GM12878 (cell line): ENCODE measurements at regions not wholly inside any gene's neighbourhood (a gene's known extent, or its start where the extent isn't known, plus 50 kb on each side); places are given as distances from the start of the nearest gene placed in this dataset.

Experiments used
- ATAC-seq: fragments of 200-7000 bp; cut with Tn5 transposase; 3 replicates; pipeline ENCODE4 v1.9.1; 2020; ENCODE audit warnings: mild to moderate bottlenecking, moderate library complexity
- BruUV-seq: library from RNA; stranded (reverse); fragments of 400-500 nt; replicated peaks from 2 replicates; lab custom pipeline; 2021; lab: Mats Ljungman, UMichigan
- CTCF ChIA-PET: fragments of 300-600 bp; sonication (Branson Sonifier 250); formaldehyde crosslinking; extraction: SDS; loops from one replicate; lab custom pipeline; 2021; ENCODE audit warnings: inconsistent platforms; lab: Yijun Ruan, JAX
- POLR2A ChIA-PET: fragments of 350-600 bp; formaldehyde crosslinking; extraction: SDS; loops from one replicate; lab custom pipeline; 2021; ENCODE audit warnings: inconsistent platforms; lab: Charles Lee
- RAD21 ChIA-PET: fragments of 300-600 bp; sonication (Branson Sonifier 250); formaldehyde crosslinking; loops from one replicate; lab custom pipeline; 2023; ENCODE audit warnings: antibody characterized with exemption; ENCODE audit not compliant: unreplicated experiment; lab: Charles Lee
- SMC1A ChIA-PET: fragments of 300-600 bp; sonication (Branson Sonifier 250); formaldehyde crosslinking; loops from one replicate; lab custom pipeline; 2023; ENCODE audit not compliant: unreplicated experiment, uncharacterized antibody; lab: Charles Lee
- DNase-seq: peaks from one replicate; pipeline ENCODE4 v3.0.0-alpha.2; 2011; ENCODE audit warnings: low read depth, low spot score
- FAIRE-seq: peaks from 3 replicates; lab custom pipeline; 2011; peaks lifted over from hg19 to GRCh38; lab: Jason Lieb, UNC
- H2AFZ ChIP-seq: 2 replicates; pipeline ENCODE4 v1.6.0; 2011; ENCODE audit warnings: low read depth, low read length, control low read depth; ENCODE audit not compliant: control insufficient read depth
- H3K27ac ChIP-seq: 2 replicates; pipeline ENCODE4 v1.5.1; 2011; ENCODE audit warnings: control low read depth; ENCODE audit not compliant: control insufficient read depth, insufficient read depth
- H3K27me3 ChIP-seq, 2 experiments: replicated peaks in 1 of 2; 2 replicates each; pipeline versions ENCODE4 v1.6.0 to v1.6.1; 2011; ENCODE audit warnings: low read length in 1 of 2; ENCODE audit not compliant: control insufficient read depth in 2 of 2, insufficient read depth in 2 of 2
- H3K36me3 ChIP-seq, 2 experiments: 2 replicates each; pipeline ENCODE4 v1.5.1; 2011; ENCODE audit warnings: low read length in 1 of 2; ENCODE audit not compliant: control insufficient read depth in 2 of 2, insufficient read depth in 2 of 2
- H3K4me1 ChIP-seq: 2 replicates; pipeline ENCODE4 v1.6.1; 2011; ENCODE audit warnings: mild to moderate bottlenecking, low read length, moderate library complexity, mixed read lengths; ENCODE audit not compliant: control insufficient read depth, insufficient read depth
- H3K4me2 ChIP-seq: 2 replicates; pipeline ENCODE4 v1.6.0; 2011; ENCODE audit warnings: control low read depth; ENCODE audit not compliant: control insufficient read depth, insufficient read depth
- H3K4me3 ChIP-seq: fragments of 200-600 bp; sonication (generic); 2 replicates; pipeline ENCODE4 v1.5.1; 2016
- H3K79me2 ChIP-seq: 2 replicates; pipeline ENCODE4 v1.6.0; 2011; ENCODE audit warnings: low read length; ENCODE audit not compliant: control insufficient read depth, insufficient read depth
- H3K9ac ChIP-seq: 2 replicates; pipeline ENCODE4 v1.8.0; 2011; ENCODE audit warnings: low read length, control low read depth, mixed read lengths; ENCODE audit not compliant: control insufficient read depth, insufficient read depth
- H3K9me3 ChIP-seq: replicated peaks from 3 replicates; pipeline ENCODE4 v1.5.1; 2011; ENCODE audit warnings: mild to moderate bottlenecking, low read length; ENCODE audit not compliant: control insufficient read depth, insufficient read depth
- H4K20me1 ChIP-seq: 2 replicates; pipeline ENCODE4 v1.6.0; 2011; ENCODE audit not compliant: control insufficient read depth, insufficient read depth
- CUX1 ChIP-seq: IDR thresholded peaks from 2 replicates; pipeline ENCODE4 v1.6.1; 2012; ENCODE audit warnings: improper control_type of control experiment, low read depth, low read length; ENCODE audit not compliant: insufficient replicate concordance
- EP300 ChIP-seq, 2 experiments: fragments of 150-350 bp in 1 of 2; IDR thresholded peaks; 2 replicates each; pipeline ENCODE4 v1.6.1; 2011 to 2012; ENCODE audit warnings: low read depth in 2 of 2, low read length in 2 of 2, borderline replicate concordance in 1 of 2, improper control_type of control experiment in 1 of 2, inconsistent platforms in 1 of 2; ENCODE audit not compliant: control insufficient read depth in 1 of 2
- IKZF1 ChIP-seq: fragments of 450-650 bp; conservative IDR thresholded peaks from 2 replicates; pipeline ENCODE4 v1.6.1; 2017; ENCODE audit warnings: antibody characterized with exemption, mild to moderate bottlenecking
- IRF5 ChIP-seq: fragments of 450-650 bp; IDR thresholded peaks from 2 replicates; pipeline ENCODE4 v1.6.1; 2017; ENCODE audit warnings: borderline replicate concordance
- MEF2A ChIP-seq: IDR thresholded peaks from 2 replicates; pipeline ENCODE4 v1.6.1; 2011; ENCODE audit warnings: low read depth, mild to moderate bottlenecking, low read length, moderate library complexity; ENCODE audit not compliant: insufficient read depth
- PML ChIP-seq: IDR thresholded peaks from 2 replicates; pipeline ENCODE4 v1.6.1; 2012; ENCODE audit warnings: low read length, inconsistent platforms
- SMAD1 ChIP-seq: fragments of 450-650 bp; IDR thresholded peaks from 2 replicates; pipeline ENCODE4 v1.6.1; 2018; ENCODE audit warnings: mild to moderate bottlenecking, low read depth; ENCODE audit not compliant: partially characterized antibody
- SMAD5 ChIP-seq: IDR thresholded peaks from 2 replicates; pipeline ENCODE4 v1.6.1; 2016; ENCODE audit warnings: antibody characterized with exemption, low read depth
- SMC3 ChIP-seq: IDR thresholded peaks from 2 replicates; pipeline ENCODE4 v1.6.1; 2011; ENCODE audit warnings: low read length, improper control_type of control experiment, borderline replicate concordance
- TCF7 ChIP-seq: IDR thresholded peaks from 2 replicates; pipeline ENCODE4 v1.6.1; 2014; ENCODE audit warnings: antibody characterized with exemption, borderline replicate concordance
- ZNF24 ChIP-seq: fragments of 450-650 bp; IDR thresholded peaks from 2 replicates; pipeline ENCODE4 v1.6.1; 2017; ENCODE audit warnings: antibody characterized with exemption, mild to moderate bottlenecking
- ZNF687 ChIP-seq: fragments of 450-650 bp; IDR thresholded peaks from 2 replicates; pipeline ENCODE4 v1.6.1; 2017; ENCODE audit warnings: mild to moderate bottlenecking, moderate library complexity
- WGBS: methylation state at CpG from one replicate; pipeline ENCODE4 v1.1.6; 2016; ENCODE audit warnings: low lambda C conversion rate; ENCODE audit not compliant: insufficient replicate concordance, insufficient coverage; ENCODE audit errors: missing lambda C conversion rate; 5-methylcytosine and 5-hydroxymethylcytosine counted together
- in situ Hi-C: fragments of 300-500 bp; cut with MboI; formaldehyde crosslinking; loops from 9 replicates; pipeline ENCODE4 v1.14.3; 2018; ENCODE audit warnings: mixed read lengths
- intact Hi-C: fragments of 100-400 bp; cut with micrococcal nuclease; formaldehyde crosslinking; loops from one replicate; pipeline ENCODE4 v1.14.2; 2022; ENCODE audit not compliant: unreplicated experiment

- TF ChIP-seq CUX1 (no peak), IRF5 (no peak), IKZF1 (no peak), SMC3 (no peak)
- TF ChIP-seq, all 136 proteins: peak for 0
Observed at GRCh38 chr11:95486979-95487378, 256.0 kb upstream of the SESN3 start (continued).

GRCh38 chr11:95486466-95486865 lies 255.5 kb upstream of the SESN3 start:
- ChIA-PET POLR2A (interaction anchor here (0.6 kb wide), 1 partner anchor 44 kb away, joined by 3 read pairs; no protein-coding TSS in a partner anchor), SMC1A (interaction anchor here (1.0 to 1.7 kb wide), 3 partner anchors 8 to 255 kb away, joined by 3 to 7 read pairs (median 7); partner anchors contain the start of gene SESN3), RAD21 (no interaction called here), CTCF (no interaction called here)
- Histone ChIP-seq H3K4me2 (no peak overlapping the region), H3K4me3 (no peak overlapping the region), H3K9ac (no peak overlapping the region), H3K36me3 (no peaks in the 10 kb centered on the region), H2AFZ (no peak overlapping the region), H3K27me3 (peaks cover 0 to 2% of the 10 kb centered on the region in 2 experiments; a peak in 1 of 4 replicates), H3K79me2 (no peaks in the 10 kb centered on the region), H4K20me1 (no peaks in the 10 kb centered on the region), H3K27ac (no peak overlapping the region), H3K9me3 (no peaks in the 10 kb centered on the region), H3K4me1 (peaks cover 4% of the 10 kb centered on the region; the same call in 1 of the 2 replicates)
- no peak for FAIRE-seq
- intact Hi-C loops, result loop anchor here (10.0 kb wide), 1 partner anchor 218 kb away; no protein-coding TSS in a partner anchor
- no peak for ATAC-seq
- no TSS peak for BruUV-seq
- in situ Hi-C loops, result no loop called here
- 100% methylated on average over 2 of the region's 2 CpGs for WGBS
- no peak for DNase-seq
- TF ChIP-seq TCF7 (no peak), PML (no peak), SMAD1 (no peak), ZNF687 (no peak), EP300 (IDR thresholded peaks at IDR 0.05; ENCODE audit: borderline replicate concordance in 1 of 2, control insufficient read depth in 1 of 2, low read depth in 2 of 2, low read length in 2 of 2) (no peak), IKZF1 (no peak), SMAD5 (no peak), MEF2A (no peak), ZNF24 (no peak)
